Spleen (tissue), 11 donors: ENCODE measurements at regions not wholly inside any gene's neighbourhood (a gene's known extent, or its start where the extent isn't known, plus 50 kb on each side); places are given as distances from the start of the nearest gene placed in this dataset.

Experiments
- DNase-seq: peaks from one replicate; pipeline ENCODE4 v3.0.0-alpha.2; 2020
- H3K27ac ChIP-seq, 8 donors: fragments of 200-600 bp; sonication (generic) in 7 of 8; 1 replicate in 4 of 8; 2 replicates in 4 of 8; pipeline versions ENCODE4 v1.5.0 to v1.8.0; 2016 to 2021; ENCODE audit warnings: inconsistent platforms in 4 of 8, mild to moderate bottlenecking in 4 of 8, moderate library complexity in 1 of 8
- H3K27me3 ChIP-seq, 7 donors: fragments of 200-600 bp; sonication (generic) in 6 of 7; replicated peaks in 1 of 7; 1 replicate in 4 of 7; 2 replicates in 3 of 7; pipeline versions ENCODE4 v1.5.0 to v1.8.0; 2016 to 2021; ENCODE audit warnings: inconsistent platforms in 3 of 7, mild to moderate bottlenecking in 1 of 7
- H3K36me3 ChIP-seq, 6 donors: fragments of 200-600 bp; sonication (generic) in 5 of 6; 1 replicate in 4 of 6; 2 replicates in 2 of 6; pipeline versions ENCODE4 v1.5.0 to v1.8.0; 2016 to 2021; ENCODE audit warnings: inconsistent platforms in 2 of 6
- H3K4me1 ChIP-seq, 6 donors: fragments of 200-600 bp; sonication (generic) in 5 of 6; 1 replicate in 3 of 6; 2 replicates in 3 of 6; pipeline versions ENCODE4 v1.5.0 to v1.8.0; 2016 to 2021; ENCODE audit warnings: inconsistent platforms in 3 of 6
- H3K4me3 ChIP-seq, 8 donors: fragments of 200-600 bp; sonication (generic) in 7 of 8; 1 replicate in 4 of 8; 2 replicates in 4 of 8; pipeline versions ENCODE4 v1.5.0 to v1.8.0; 2016 to 2021; ENCODE audit warnings: inconsistent platforms in 4 of 8, mild to moderate bottlenecking in 4 of 8, moderate library complexity in 2 of 8
- H3K9me3 ChIP-seq, 8 donors: fragments of 200-600 bp; sonication (generic) in 7 of 8; 1 replicate in 4 of 8; 2 replicates in 4 of 8; pipeline versions ENCODE4 v1.5.0 to v1.8.0; 2016 to 2021; ENCODE audit warnings: inconsistent platforms in 4 of 8
- POLR2A ChIP-seq, 3 donors: fragments of 450-650 bp; IDR thresholded peaks; one replicate each; pipeline ENCODE4 v1.5.1; 2017; ENCODE audit warnings: antibody characterized with exemption in 3 of 3, mild to moderate bottlenecking in 1 of 3
- POLR2AphosphoS5 ChIP-seq, 3 donors: sonication (generic); formaldehyde crosslinking; IDR thresholded peaks; one replicate each; pipeline ENCODE4 v1.5.1; 2017; ENCODE audit warnings: antibody characterized with exemption in 3 of 3
- WGBS, 5 donors: extraction: QIAGEN DNeasy Blood & Tissue Kit in 3 of 5; methylation state at CpG; one replicate each; pipeline versions ENCODE4 v1.1.5 to v1.1.7; 2013 to 2018; 5-methylcytosine and 5-hydroxymethylcytosine counted together
- intact Hi-C: fragments of 100-400 bp; cut with DNase I; formaldehyde crosslinking; loops from one replicate; pipeline ENCODE4 v1.15.0; 2023; ENCODE audit warnings: low total_unique reads
- TF ChIP-seq, protein P1 (sequence below), 11 experiments: fragments of 200-600 bp in 7 of 11; fragments of 450-650 bp in 4 of 11; sonication (generic) in 4 of 11; IDR thresholded peaks in 8 of 11; conservative IDR thresholded peaks in 3 of 11; 1 replicate in 7 of 11; 2 replicates in 4 of 11; pipeline versions ENCODE4 v1.4.0 to v1.8.0; 2016 to 2021; ENCODE audit warnings: antibody characterized with exemption in 11 of 11, inconsistent platforms in 4 of 11, mild to moderate bottlenecking in 1 of 11
- donor health status: healthy with polysubstance abuse.
- donor health status: DM: no; HTN: no; CAD: no; lungs with moderate emphysema.
- donor health status: DM: no; HTN: no; CAD: no.
- donor health status: Bipolar disorder and iron deficiency.
- donor health status: healthy.
- donor health status: DM: no; HTN: no; CAD: no.
- donor health status: DM: yes; HTN: yes; CAD: no.

DNA sequence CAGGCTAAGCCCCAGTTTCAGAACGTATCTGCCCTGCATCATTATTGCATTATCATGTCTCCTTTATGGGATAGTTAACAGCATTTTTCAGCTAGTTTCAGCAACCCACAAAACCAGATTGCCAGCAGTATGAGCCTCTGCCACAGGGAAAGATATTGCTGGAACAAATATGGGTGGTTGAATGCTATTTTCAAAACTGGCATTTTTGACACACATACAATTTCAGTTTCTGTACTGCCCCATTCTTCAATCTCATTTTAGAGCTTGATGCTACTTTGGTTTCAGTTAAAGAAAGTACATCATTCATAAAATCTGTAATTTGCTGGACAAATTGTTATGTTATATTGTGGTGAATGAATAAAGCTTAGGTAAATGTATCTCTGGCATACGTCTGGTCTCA lies 1037.5 kb downstream of the NAALADL2 start:
- Histone ChIP-seq H3K27me3 (no peaks in the 10 kb centered on the region), H3K36me3 (no peaks in the 10 kb centered on the region), H3K4me1 (no peaks in the 10 kb centered on the region), H3K4me3 (no peak overlapping the region), H3K27ac (no peak overlapping the region), H3K9me3 (peaks cover 0 to 11% (median 0%) of the 10 kb centered on the region in 8 donors)
- no peak for DNase-seq
- intact Hi-C loops: no loop called here
- TF ChIP-seq POLR2AphosphoS5 (IDR thresholded peaks at IDR 0.05): no peak
- TF ChIP-seq, protein P1, sequence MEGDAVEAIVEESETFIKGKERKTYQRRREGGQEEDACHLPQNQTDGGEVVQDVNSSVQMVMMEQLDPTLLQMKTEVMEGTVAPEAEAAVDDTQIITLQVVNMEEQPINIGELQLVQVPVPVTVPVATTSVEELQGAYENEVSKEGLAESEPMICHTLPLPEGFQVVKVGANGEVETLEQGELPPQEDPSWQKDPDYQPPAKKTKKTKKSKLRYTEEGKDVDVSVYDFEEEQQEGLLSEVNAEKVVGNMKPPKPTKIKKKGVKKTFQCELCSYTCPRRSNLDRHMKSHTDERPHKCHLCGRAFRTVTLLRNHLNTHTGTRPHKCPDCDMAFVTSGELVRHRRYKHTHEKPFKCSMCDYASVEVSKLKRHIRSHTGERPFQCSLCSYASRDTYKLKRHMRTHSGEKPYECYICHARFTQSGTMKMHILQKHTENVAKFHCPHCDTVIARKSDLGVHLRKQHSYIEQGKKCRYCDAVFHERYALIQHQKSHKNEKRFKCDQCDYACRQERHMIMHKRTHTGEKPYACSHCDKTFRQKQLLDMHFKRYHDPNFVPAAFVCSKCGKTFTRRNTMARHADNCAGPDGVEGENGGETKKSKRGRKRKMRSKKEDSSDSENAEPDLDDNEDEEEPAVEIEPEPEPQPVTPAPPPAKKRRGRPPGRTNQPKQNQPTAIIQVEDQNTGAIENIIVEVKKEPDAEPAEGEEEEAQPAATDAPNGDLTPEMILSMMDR (IDR thresholded peaks at IDR 0.05 in 8 of 11, conservative IDR thresholded peaks at IDR 0.05 in 3 of 11): no peak
- TF ChIP-seq POLR2A (IDR thresholded peaks at IDR 0.05): no peak
- 73 to 86% (median 81%) methylated on average over 2 of the region's 2 CpGs for WGBS, 5 donors

DNA sequence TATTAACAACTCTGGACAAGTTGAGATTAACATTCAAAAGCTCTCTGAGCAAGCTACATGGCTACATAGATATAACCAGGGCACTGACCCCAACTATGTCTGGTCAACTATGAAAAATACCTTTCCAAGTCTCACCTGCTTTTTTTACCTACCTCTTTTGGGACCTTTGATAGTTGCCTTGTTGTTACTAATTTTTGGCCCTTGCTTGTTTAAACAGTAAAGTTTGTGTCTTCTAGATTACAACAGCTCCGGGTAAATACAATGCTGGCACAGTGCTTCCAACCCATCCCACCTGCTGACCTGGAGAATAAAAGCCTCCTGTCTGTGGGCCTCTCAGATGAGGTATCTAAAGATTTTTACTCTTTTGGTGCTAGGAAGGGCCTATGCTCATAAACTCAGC lies 1036.6 kb downstream of the NAALADL2 start:
- TF ChIP-seq, protein P1 (IDR thresholded peaks at IDR 0.05 in 8 of 11, conservative IDR thresholded peaks at IDR 0.05 in 3 of 11): no peak
- TF ChIP-seq POLR2AphosphoS5 (IDR thresholded peaks at IDR 0.05) (no peak), POLR2A (IDR thresholded peaks at IDR 0.05) (no peak)
- no peaks in the 10 kb centered on the region for H3K27me3 ChIP-seq
- intact Hi-C loops: no loop called here
- no peak overlapping the region for H3K4me3 ChIP-seq
- 79 to 97% (median 94%) methylated on average over 1 of the region's 1 CpG for WGBS, 5 donors
- H3K4me1 ChIP-seq: no peaks in the 10 kb centered on the region
- DNase-seq: no peak
- H3K27ac ChIP-seq: no peak overlapping the region
- peaks cover 0 to 11% (median 0%) of the 10 kb centered on the region in 8 donors for H3K9me3 ChIP-seq
- H3K36me3 ChIP-seq: no peaks in the 10 kb centered on the region

GRCh38 chr3:175893566-175893965 lies 1034.4 kb downstream of the NAALADL2 start:
- Histone ChIP-seq H3K27me3 (no peaks in the 10 kb centered on the region), H3K27ac (no peak overlapping the region), H3K9me3 (peaks cover 0 to 11% (median 0%) of the 10 kb centered on the region in 8 donors), H3K36me3 (no peaks in the 10 kb centered on the region), H3K4me3 (no peak overlapping the region), H3K4me1 (no peaks in the 10 kb centered on the region)
- no peak for DNase-seq
- TF ChIP-seq, protein P1 (IDR thresholded peaks at IDR 0.05 in 8 of 11, conservative IDR thresholded peaks at IDR 0.05 in 3 of 11): no peak
- TF ChIP-seq POLR2AphosphoS5 (IDR thresholded peaks at IDR 0.05) (no peak), POLR2A (IDR thresholded peaks at IDR 0.05) (no peak)
- intact Hi-C loops: no loop called here
- 59 to 78% (median 69%) methylated on average over 5 of the region's 5 CpGs for WGBS, 5 donors

DNA sequence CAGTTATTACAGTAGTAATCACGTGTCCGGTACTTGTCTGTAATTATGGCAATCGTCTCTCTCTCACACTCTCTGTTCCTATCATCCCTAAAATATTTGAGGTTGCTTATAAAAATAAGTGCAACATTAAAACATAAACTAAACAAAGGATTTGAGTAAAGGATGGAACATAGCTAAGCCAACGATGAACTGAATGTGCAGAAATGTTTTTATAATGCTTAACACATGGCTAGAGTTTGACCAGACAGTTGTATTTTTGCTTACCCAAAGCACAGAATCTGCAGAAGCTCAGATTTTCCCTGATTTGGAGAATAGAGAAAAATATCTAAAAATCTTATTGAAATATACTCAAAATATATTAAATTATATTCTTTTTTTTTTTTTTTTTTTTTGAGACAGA lies 1030.9 kb downstream of the NAALADL2 start:
- no peak for DNase-seq
- no peaks in the 10 kb centered on the region for H3K27me3 ChIP-seq
- intact Hi-C loops: no loop called here
- no peaks in the 10 kb centered on the region for H3K4me1 ChIP-seq
- H3K27ac ChIP-seq: no peak overlapping the region
- WGBS, 5 donors: 64 to 91% (median 88%) methylated on average over 4 of the region's 4 CpGs
- H3K4me3 ChIP-seq: no peak overlapping the region
- peaks cover 0 to 15% (median 7%) of the 10 kb centered on the region in 8 donors for H3K9me3 ChIP-seq
- no peak for TF ChIP-seq POLR2AphosphoS5 (IDR thresholded peaks at IDR 0.05)
- TF ChIP-seq, protein P1 (IDR thresholded peaks at IDR 0.05 in 8 of 11, conservative IDR thresholded peaks at IDR 0.05 in 3 of 11): no peak
- no peak for TF ChIP-seq POLR2A (IDR thresholded peaks at IDR 0.05)
- no peaks in the 10 kb centered on the region for H3K36me3 ChIP-seq
